ENCODE measurements at regions not wholly inside any gene's neighbourhood (a gene's known extent, or its start where the extent isn't known, plus 50 kb on each side); places are given as distances from the start of the nearest gene placed in this dataset.

- no peak overlapping the region for H3K27ac Mint-ChIP-seq
- TF ChIP-seq CTCF (IDR thresholded peaks at IDR 0.05) = no peak
- H3K27me3 Mint-ChIP-seq = peaks cover 9% of the 10 kb centered on the region
- peaks cover 4% of the 10 kb centered on the region for H3K4me1 Mint-ChIP-seq
- H3K4me3 Mint-ChIP-seq = no peak overlapping the region
- ATAC-seq (ENCODE audit: low read depth) (no peak), DNase-seq (no peak)
- ChIA-PET POLR2A (no interaction called here), CTCF (no interaction called here)
- intact Hi-C loops (cut with micrococcal nuclease) = no loop called here
- H3K9me3 Mint-ChIP-seq = peaks cover 11% of the 10 kb centered on the region
- no peaks in the 10 kb centered on the region for H3K36me3 Mint-ChIP-seq (ENCODE audit: low read depth)
Observed at GRCh38 chr2:45229411-45229810, 220.2 kb upstream of the SIX2 start.

DNA sequence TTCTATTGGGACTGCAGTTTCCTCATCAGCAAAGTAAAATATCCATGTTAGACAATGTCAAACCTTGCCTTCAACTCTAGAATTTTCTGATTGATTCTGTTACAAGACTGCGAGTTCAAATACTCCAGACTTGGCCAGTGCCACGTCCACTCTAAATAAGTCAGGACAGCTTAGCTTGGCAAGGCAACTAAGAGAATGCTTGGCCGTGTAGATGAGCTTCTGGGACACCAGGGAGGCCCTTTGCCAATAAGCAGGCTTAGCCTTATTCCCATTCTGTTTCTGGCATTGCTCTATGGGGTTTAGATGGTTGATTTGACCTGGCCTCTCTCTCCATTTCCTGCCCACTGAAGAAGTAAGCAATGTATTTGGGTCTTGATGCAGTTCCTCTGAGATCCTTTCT lies 218.1 kb upstream of the SIX2 start:
- peaks cover 11% of the 10 kb centered on the region for H3K9me3 Mint-ChIP-seq
- H3K27ac Mint-ChIP-seq = no peak overlapping the region
- H3K36me3 Mint-ChIP-seq (ENCODE audit: low read depth) = no peaks in the 10 kb centered on the region
- H3K4me1 Mint-ChIP-seq = peaks cover 9% of the 10 kb centered on the region
- H3K27me3 Mint-ChIP-seq = peaks cover 17% of the 10 kb centered on the region
- ChIA-PET POLR2A (interaction anchor here (0.6 kb wide), 1 partner anchor 296 kb away, joined by 4 read pairs; no protein-coding TSS in a partner anchor), CTCF (no interaction called here)
- no peak overlapping the region for H3K4me3 Mint-ChIP-seq
- no peak for TF ChIP-seq CTCF (IDR thresholded peaks at IDR 0.05)
- no peak for DNase-seq
- ATAC-seq (ENCODE audit: low read depth) = no peak
- intact Hi-C loops (cut with micrococcal nuclease) = no loop called here

- no peak overlapping the region for H3K4me3 Mint-ChIP-seq
- no peak for TF ChIP-seq CTCF (IDR thresholded peaks at IDR 0.05)
- CTCF ChIA-PET = no interaction called here
- ATAC-seq (ENCODE audit: low read depth) (no peak), DNase-seq (no peak)
- POLR2A ChIA-PET = no interaction called here
- H3K27ac Mint-ChIP-seq = no peak overlapping the region
- peaks cover 9% of the 10 kb centered on the region for H3K4me1 Mint-ChIP-seq
- peaks cover 5% of the 10 kb centered on the region for H3K9me3 Mint-ChIP-seq
- no peaks in the 10 kb centered on the region for H3K36me3 Mint-ChIP-seq (ENCODE audit: low read depth)
- intact Hi-C loops (cut with micrococcal nuclease) = no loop called here
- peaks cover 29% of the 10 kb centered on the region for H3K27me3 Mint-ChIP-seq
Observed at GRCh38 chr2:45224993-45225380, 215.7 kb upstream of the SIX2 start.

GRCh38 chr2:45224321-45224992 lies 215.2 kb upstream of the SIX2 start:
- H3K27me3 Mint-ChIP-seq = peaks cover 29% of the 10 kb centered on the region
- no peak for DNase-seq
- no peak overlapping the region for H3K27ac Mint-ChIP-seq
- CTCF ChIA-PET = no interaction called here
- POLR2A ChIA-PET = no interaction called here
- no peak for ATAC-seq (ENCODE audit: low read depth)
- no peaks in the 10 kb centered on the region for H3K36me3 Mint-ChIP-seq (ENCODE audit: low read depth)
- no peak overlapping the region for H3K4me3 Mint-ChIP-seq
- no peak for TF ChIP-seq CTCF (IDR thresholded peaks at IDR 0.05)
- H3K4me1 Mint-ChIP-seq = peaks cover 9% of the 10 kb centered on the region
- peaks cover 5% of the 10 kb centered on the region for H3K9me3 Mint-ChIP-seq
- intact Hi-C loops (cut with micrococcal nuclease) = no loop called here

DNA sequence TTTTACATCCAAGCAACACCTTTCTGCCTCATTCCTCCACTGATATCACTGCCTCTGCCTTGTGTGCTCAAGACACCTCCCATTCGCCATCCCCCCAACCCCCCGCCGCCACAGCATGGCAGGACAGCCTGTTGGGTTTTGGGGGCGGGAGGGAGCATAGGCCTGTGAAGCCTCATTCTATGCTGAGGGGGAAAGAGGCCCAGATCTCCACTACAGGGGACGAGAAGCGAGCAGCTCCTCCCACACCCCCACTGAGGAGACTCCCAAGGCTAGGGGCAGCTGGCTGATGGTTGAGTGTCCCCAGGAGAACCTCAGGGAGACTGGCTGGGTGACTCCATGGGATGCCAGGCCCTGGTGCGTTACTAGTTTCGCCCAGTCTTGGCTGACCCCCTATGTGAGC lies 214.3 kb upstream of the SIX2 start:
- intact Hi-C loops (cut with micrococcal nuclease) = no loop called here
- Mint-ChIP-seq H3K9me3 (peaks cover 5% of the 10 kb centered on the region), H3K27ac (no peak overlapping the region), H3K36me3 (ENCODE audit: low read depth) (no peaks in the 10 kb centered on the region), H3K4me3 (no peak overlapping the region), H3K27me3 (peaks cover 29% of the 10 kb centered on the region), H3K4me1 (peaks cover 9% of the 10 kb centered on the region)
- ChIA-PET POLR2A (no interaction called here), CTCF (no interaction called here)
- TF ChIP-seq CTCF (IDR thresholded peaks at IDR 0.05) = no peak
- ATAC-seq (ENCODE audit: low read depth) (no peak), DNase-seq (no peak)
